ENCODE measurements at regions not wholly inside any gene's neighbourhood (a gene's known extent, or its start where the extent isn't known, plus 50 kb on each side); places are given as distances from the start of the nearest gene placed in this dataset.

DNA sequence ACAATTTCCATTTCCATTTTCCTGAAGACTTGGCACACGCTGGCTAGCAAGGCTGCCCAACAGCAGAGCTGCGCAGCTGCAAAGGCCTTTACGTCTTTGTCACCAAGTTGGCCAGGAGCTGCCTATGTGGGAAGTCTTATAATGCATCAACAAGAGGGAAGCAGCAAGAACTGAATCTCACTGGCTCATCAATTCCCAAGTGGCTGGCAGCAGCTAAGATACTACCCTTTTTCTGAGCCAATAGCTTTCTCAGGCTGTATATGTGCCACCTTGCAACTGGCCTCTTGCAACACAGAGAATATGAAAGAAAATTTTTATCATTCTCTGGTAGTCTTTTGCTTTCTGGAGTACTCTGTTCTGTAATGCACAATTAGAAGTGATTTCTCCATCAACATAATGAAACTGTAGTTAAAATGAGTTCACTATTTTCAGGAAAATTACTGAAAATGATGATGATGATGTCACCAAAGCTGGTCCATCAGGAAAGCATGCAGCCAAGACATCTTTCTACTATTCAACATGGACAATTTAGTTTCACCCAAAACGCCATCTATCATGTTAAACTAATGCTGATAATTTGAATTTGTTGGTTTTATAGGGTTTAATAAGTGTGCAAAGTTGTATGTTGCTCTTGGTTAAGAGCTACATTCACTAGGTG, 97.3 kb upstream of the FOXA2 start:
- Histone ChIP-seq H3K4me3 (no peak overlapping the region), H3K27me3 (replicated peaks in 1 of 2; ENCODE audit: control insufficient read depth in 2 of 2, insufficient read depth in 2 of 2, low read length in 1 of 2) (no peaks in the 10 kb centered on the region), H3K4me1 (ENCODE audit: control insufficient read depth, insufficient read depth, low read length) (no peaks in the 10 kb centered on the region), H3K36me3 (ENCODE audit: control insufficient read depth in 2 of 2, insufficient read depth in 2 of 2, low read length in 1 of 2) (no peaks in the 10 kb centered on the region), H3K4me2 (ENCODE audit: control insufficient read depth, insufficient read depth) (no peak overlapping the region), H3K79me2 (ENCODE audit: control insufficient read depth, insufficient read depth, low read length) (no peaks in the 10 kb centered on the region), H3K9me3 (replicated peaks; ENCODE audit: control insufficient read depth, insufficient read depth, low read length) (no peaks in the 10 kb centered on the region; the same call in 2 of the 3 replicates), H2AFZ (ENCODE audit: control insufficient read depth, low read depth, low read length) (no peak overlapping the region), H3K9ac (ENCODE audit: control insufficient read depth, insufficient read depth, low read length) (no peak overlapping the region), H3K27ac (ENCODE audit: control insufficient read depth, insufficient read depth) (no peak overlapping the region), H4K20me1 (ENCODE audit: control insufficient read depth, insufficient read depth) (no peaks in the 10 kb centered on the region)
- ChIA-PET CTCF (interaction anchor here (1.0 to 8.7 kb wide), 5 partner anchors 9 to 962 kb away, joined by 3 to 80 read pairs (median 20); no protein-coding TSS in a partner anchor), POLR2A (no interaction called here), SMC1A (ENCODE audit: uncharacterized antibody, unreplicated experiment) (interaction anchor here (2.2 kb wide), 1 partner anchor 342 kb away, joined by 14 read pairs; no protein-coding TSS in a partner anchor), RAD21 (ENCODE audit: unreplicated experiment) (interaction anchor here (1.1 to 6.2 kb wide), 3 partner anchors 9 to 343 kb away, joined by 3 to 31 read pairs (median 11); no protein-coding TSS in a partner anchor)
- intact Hi-C loops (cut with micrococcal nuclease; ENCODE audit: unreplicated experiment) = loop anchor here (5.0 kb wide), 1 partner anchor 94 kb away; no protein-coding TSS in a partner anchor
- in situ Hi-C loops (cut with MboI) = no loop called here
- BruUV-seq (replicated peaks) = no TSS peak
- no peak for TF ChIP-seq GATAD2B (conservative IDR thresholded peaks at IDR 0.05; ENCODE audit: low read depth)
- TF ChIP-seq CHD4 (IDR thresholded peaks at IDR 0.05) = no peak
- TF ChIP-seq, protein P1, sequence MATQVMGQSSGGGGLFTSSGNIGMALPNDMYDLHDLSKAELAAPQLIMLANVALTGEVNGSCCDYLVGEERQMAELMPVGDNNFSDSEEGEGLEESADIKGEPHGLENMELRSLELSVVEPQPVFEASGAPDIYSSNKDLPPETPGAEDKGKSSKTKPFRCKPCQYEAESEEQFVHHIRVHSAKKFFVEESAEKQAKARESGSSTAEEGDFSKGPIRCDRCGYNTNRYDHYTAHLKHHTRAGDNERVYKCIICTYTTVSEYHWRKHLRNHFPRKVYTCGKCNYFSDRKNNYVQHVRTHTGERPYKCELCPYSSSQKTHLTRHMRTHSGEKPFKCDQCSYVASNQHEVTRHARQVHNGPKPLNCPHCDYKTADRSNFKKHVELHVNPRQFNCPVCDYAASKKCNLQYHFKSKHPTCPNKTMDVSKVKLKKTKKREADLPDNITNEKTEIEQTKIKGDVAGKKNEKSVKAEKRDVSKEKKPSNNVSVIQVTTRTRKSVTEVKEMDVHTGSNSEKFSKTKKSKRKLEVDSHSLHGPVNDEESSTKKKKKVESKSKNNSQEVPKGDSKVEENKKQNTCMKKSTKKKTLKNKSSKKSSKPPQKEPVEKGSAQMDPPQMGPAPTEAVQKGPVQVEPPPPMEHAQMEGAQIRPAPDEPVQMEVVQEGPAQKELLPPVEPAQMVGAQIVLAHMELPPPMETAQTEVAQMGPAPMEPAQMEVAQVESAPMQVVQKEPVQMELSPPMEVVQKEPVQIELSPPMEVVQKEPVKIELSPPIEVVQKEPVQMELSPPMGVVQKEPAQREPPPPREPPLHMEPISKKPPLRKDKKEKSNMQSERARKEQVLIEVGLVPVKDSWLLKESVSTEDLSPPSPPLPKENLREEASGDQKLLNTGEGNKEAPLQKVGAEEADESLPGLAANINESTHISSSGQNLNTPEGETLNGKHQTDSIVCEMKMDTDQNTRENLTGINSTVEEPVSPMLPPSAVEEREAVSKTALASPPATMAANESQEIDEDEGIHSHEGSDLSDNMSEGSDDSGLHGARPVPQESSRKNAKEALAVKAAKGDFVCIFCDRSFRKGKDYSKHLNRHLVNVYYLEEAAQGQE (IDR thresholded peaks at IDR 0.05; ENCODE audit: low read depth, low read length) = no peak
- FAIRE-seq = no peak
- DNase-seq (ENCODE audit: low read depth, low spot score) = no peak
- ATAC-seq = no peak
- WGBS (ENCODE audit: insufficient coverage, insufficient replicate concordance, low lambda C conversion rate, missing lambda C conversion rate) = 37% methylated on average over 4 of the region's 4 CpGs

Data from GM12878 (cell line).